H1 (cell line): ENCODE measurements at regions not wholly inside any gene's neighbourhood (a gene's known extent, or its start where the extent isn't known, plus 50 kb on each side); places are given as distances from the start of the nearest gene placed in this dataset.

Experiments
- CTCF ChIA-PET: fragments of 300-600 bp; sonication (Branson Sonifier 250); formaldehyde crosslinking; loops from one replicate; lab custom pipeline; 2021; ENCODE audit not compliant: partially characterized antibody; lab: Charles Lee
- POLR2A ChIA-PET: fragments of 300-600 bp; sonication (Branson Sonifier 250); formaldehyde crosslinking; loops from one replicate; lab custom pipeline; 2021; ENCODE audit warnings: inconsistent platforms; ENCODE audit not compliant: partially characterized antibody; lab: Charles Lee
- DNase-seq, 2 experiments: peaks; one replicate each; pipeline versions ENCODE4 v3.0.0 to v3.0.0-alpha.2; 2010 to 2022; ENCODE audit warnings: low spot score in 2 of 2, low read depth in 1 of 2, mixed read lengths in 1 of 2
- FAIRE-seq: peaks from 2 replicates; lab custom pipeline; 2011; peaks lifted over from hg19 to GRCh38; lab: Jason Lieb, UNC
- H2AFZ ChIP-seq: 2 replicates; pipeline ENCODE4 v1.8.1; 2012; ENCODE audit warnings: low read length, inconsistent platforms
- H2AK5ac ChIP-seq: 2 replicates; pipeline ENCODE4 v1.6.1; 2013; ENCODE audit warnings: low read depth, low read length
- H2BK120ac ChIP-seq: replicated peaks from 2 replicates; pipeline ENCODE3; 2013; ENCODE audit warnings: low read depth, low read length, inconsistent platforms
- H2BK12ac ChIP-seq: 2 replicates; pipeline ENCODE4 v1.6.1; 2013; ENCODE audit warnings: low read depth, low read length
- H2BK15ac ChIP-seq: 2 replicates; pipeline ENCODE4 v1.6.1; 2013; ENCODE audit warnings: low read length
- H2BK20ac ChIP-seq: 2 replicates; pipeline ENCODE4 v1.6.1; 2013; ENCODE audit warnings: low read length
- H2BK5ac ChIP-seq: 2 replicates; pipeline ENCODE4 v1.6.1; 2013; ENCODE audit warnings: low read depth, low read length
- H3K14ac ChIP-seq: 2 replicates; pipeline ENCODE4 v1.6.1; 2013; ENCODE audit warnings: inconsistent platforms; ENCODE audit not compliant: insufficient read length
- H3K18ac ChIP-seq: 2 replicates; pipeline ENCODE4 v1.6.1; 2013; ENCODE audit warnings: low read length; ENCODE audit errors: extremely low read depth
- H3K23ac ChIP-seq: 2 replicates; pipeline ENCODE4 v1.6.1; 2013; ENCODE audit warnings: inconsistent platforms; ENCODE audit not compliant: insufficient read length
- H3K23me2 ChIP-seq: 2 replicates; pipeline ENCODE4 v1.6.1; 2013; ENCODE audit warnings: low read depth, low read length
- H3K27ac ChIP-seq: 2 replicates; pipeline ENCODE4 v1.6.1; 2011; ENCODE audit warnings: low read depth, low read length, inconsistent platforms
- H3K27me3 ChIP-seq, 4 experiments: replicated peaks in 1 of 4; 1 replicate in 1 of 4; 2 replicates in 3 of 4; pipeline versions ENCODE4 v1.6.1 to v1.8.1; 2011 to 2013; ENCODE audit warnings: low read length in 3 of 4, mild to moderate bottlenecking in 3 of 4, inconsistent platforms in 2 of 4, mixed read lengths in 2 of 4, moderate library complexity in 1 of 4; ENCODE audit not compliant: control insufficient read depth in 3 of 4, insufficient read depth in 3 of 4; ENCODE audit errors: extremely low read depth in 1 of 4
- H3K36me3 ChIP-seq, 4 experiments: 2 replicates each; pipeline versions ENCODE4 v1.6.1 to v1.8.1; 2011 to 2013; ENCODE audit warnings: mild to moderate bottlenecking in 4 of 4, low read length in 3 of 4, moderate library complexity in 2 of 4, control low read depth in 1 of 4, inconsistent platforms in 1 of 4; ENCODE audit not compliant: insufficient read depth in 4 of 4, control insufficient read depth in 2 of 4
- H3K4ac ChIP-seq: replicated peaks from 2 replicates; pipeline ENCODE3; 2013; ENCODE audit warnings: low read length, low read depth, mixed read lengths, inconsistent platforms; ENCODE audit not compliant: insufficient read length
- H3K4me1 ChIP-seq, 4 experiments: replicated peaks in 1 of 4; 1 replicate in 1 of 4; 2 replicates in 3 of 4; pipeline versions ENCODE4 v1.6.1 to v1.8.1; 2011 to 2013; ENCODE audit warnings: low read length in 3 of 4, inconsistent platforms in 2 of 4, mixed read lengths in 1 of 4; ENCODE audit not compliant: insufficient read depth in 4 of 4, control insufficient read depth in 3 of 4
- H3K4me2 ChIP-seq, 2 experiments: 2 replicates each; pipeline versions ENCODE4 v1.6.1 to v1.8.1; 2011 to 2013; ENCODE audit warnings: low read depth in 2 of 2, low read length in 2 of 2, control low read depth in 1 of 2, inconsistent platforms in 1 of 2, mild to moderate bottlenecking in 1 of 2; ENCODE audit not compliant: insufficient read depth in 1 of 2
- H3K4me3 ChIP-seq, 4 experiments: fragments of 200-600, 300-600 bp in 1 of 4; sonication (generic), shearing (Covaris generic), sonication (Bioruptor Twin) in 1 of 4; 2 replicates each; pipeline versions ENCODE4 v1.5.1 to v1.8.1; 2011 to 2016; ENCODE audit warnings: low read length in 4 of 4, low read depth in 3 of 4, control low read depth in 2 of 4, inconsistent platforms in 2 of 4, mild to moderate bottlenecking in 2 of 4, mixed read lengths in 1 of 4, moderate library complexity in 1 of 4; ENCODE audit not compliant: insufficient read depth in 2 of 4; ENCODE audit errors: extremely low read depth in 1 of 4
- H3K56ac ChIP-seq: replicated peaks from 2 replicates; pipeline ENCODE3; 2013; ENCODE audit warnings: low read depth, mild to moderate bottlenecking, mixed read lengths, low read length, inconsistent platforms; ENCODE audit not compliant: insufficient read length
- H3K79me1 ChIP-seq: 2 replicates; pipeline ENCODE4 v1.6.1; 2013; ENCODE audit warnings: low read depth, low read length, control low read depth
- H3K79me2 ChIP-seq, 2 experiments: 2 replicates each; pipeline versions ENCODE4 v1.6.1 to v1.8.1; 2012 to 2013; ENCODE audit warnings: low read length in 2 of 2, mild to moderate bottlenecking in 2 of 2, inconsistent platforms in 1 of 2; ENCODE audit not compliant: insufficient read depth in 2 of 2, control insufficient read depth in 1 of 2
- H3K9ac ChIP-seq, 4 experiments: replicated peaks in 1 of 4; 1 replicate in 1 of 4; 2 replicates in 3 of 4; pipeline versions ENCODE4 v1.6.1 to v1.8.1; 2011 to 2013; ENCODE audit warnings: low read depth in 3 of 4, low read length in 3 of 4, control low read depth in 2 of 4, mild to moderate bottlenecking in 2 of 4, moderate library complexity in 2 of 4, inconsistent platforms in 1 of 4; ENCODE audit errors: extremely low read depth in 1 of 4
- H3K9me3 ChIP-seq, 2 experiments: 2 replicates each; pipeline versions ENCODE4 v1.6.1 to v1.8.1; 2012 to 2013; ENCODE audit warnings: mild to moderate bottlenecking in 2 of 2, moderate library complexity in 2 of 2, control low read depth in 1 of 2, inconsistent platforms in 1 of 2, low read depth in 1 of 2, low read length in 1 of 2, mixed read lengths in 1 of 2; ENCODE audit not compliant: insufficient read depth in 2 of 2
- H4K20me1 ChIP-seq, 2 experiments: replicated peaks in 1 of 2; 2 replicates each; pipeline versions ENCODE3 to v1.8.1; 2011 to 2013; ENCODE audit warnings: inconsistent platforms in 2 of 2, low read length in 2 of 2, mild to moderate bottlenecking in 1 of 2; ENCODE audit not compliant: insufficient read depth in 2 of 2, control insufficient read depth in 1 of 2
- H4K5ac ChIP-seq: 2 replicates; pipeline ENCODE4 v1.6.1; 2013; ENCODE audit warnings: low read length, low read depth, mixed read lengths, inconsistent platforms; ENCODE audit not compliant: insufficient read length
- H4K8ac ChIP-seq: 2 replicates; pipeline ENCODE4 v1.8.0; 2013; ENCODE audit warnings: mild to moderate bottlenecking, moderate library complexity, low read length, inconsistent platforms; ENCODE audit not compliant: insufficient read depth; ENCODE audit errors: extremely low read depth
- H4K91ac ChIP-seq: replicated peaks from 2 replicates; pipeline ENCODE3; 2013; ENCODE audit warnings: low read length, mixed read lengths, inconsistent platforms; ENCODE audit not compliant: insufficient read length
- ATF2 ChIP-seq: IDR thresholded peaks from 2 replicates; pipeline ENCODE4 v1.6.1; 2012; ENCODE audit warnings: low read length, inconsistent platforms
- BRCA1 ChIP-seq: IDR thresholded peaks from 2 replicates; pipeline ENCODE4 v1.6.1; 2012; ENCODE audit warnings: low read depth, low read length, improper control_type of control experiment
- CBX5 ChIP-seq: fragments of 300-800, 300-1000 bp; sonication (generic); IDR thresholded peaks from 2 replicates; pipeline ENCODE4 v1.7.1; 2016; ENCODE audit warnings: antibody characterized with exemption, low read length, low read depth
- CHD1 ChIP-seq: IDR thresholded peaks from 2 replicates; pipeline ENCODE4 v1.6.1; 2012; ENCODE audit warnings: low read depth, low read length, improper control_type of control experiment
- CTCF ChIP-seq, 3 experiments: IDR thresholded peaks; 1 replicate in 2 of 3; 2 replicates in 1 of 3; pipeline versions ENCODE4 v1.5.1 to v1.6.1; 2011; ENCODE audit warnings: low read length in 3 of 3, mild to moderate bottlenecking in 3 of 3, inconsistent platforms in 2 of 3, low read depth in 1 of 3, moderate library complexity in 1 of 3; ENCODE audit not compliant: insufficient read depth in 1 of 3; ENCODE audit errors: control extremely low read depth in 1 of 3
- NRF1 ChIP-seq: IDR thresholded peaks from 2 replicates; pipeline ENCODE4 v1.6.1; 2011; ENCODE audit warnings: mild to moderate bottlenecking, low read depth, low read length, improper control_type of control experiment
- POLR2A ChIP-seq, 2 experiments: IDR thresholded peaks; 1 replicate in 1 of 2; 2 replicates in 1 of 2; pipeline ENCODE4 v1.6.1; 2011; ENCODE audit warnings: low read depth in 2 of 2, low read length in 2 of 2, mild to moderate bottlenecking in 2 of 2; ENCODE audit errors: control extremely low read depth in 1 of 2
- POU5F1 ChIP-seq: IDR thresholded peaks from 2 replicates; pipeline ENCODE4 v1.6.1; 2011; ENCODE audit warnings: low read depth, mild to moderate bottlenecking, low read length, moderate library complexity
- RBBP5 ChIP-seq: IDR thresholded peaks from 2 replicates; pipeline ENCODE4 v1.7.1; 2012; ENCODE audit warnings: low read depth, mild to moderate bottlenecking, inconsistent platforms, low read length, moderate library complexity, borderline replicate concordance
- RFX5 ChIP-seq: IDR thresholded peaks from 2 replicates; pipeline ENCODE4 v1.6.1; 2011; ENCODE audit warnings: low read depth, low read length, improper control_type of control experiment, borderline replicate concordance
- SIN3A ChIP-seq, 2 experiments: IDR thresholded peaks in 1 of 2; conservative IDR thresholded peaks in 1 of 2; 2 replicates each; pipeline ENCODE4 v1.6.1; 2011 to 2012; ENCODE audit warnings: low read length in 2 of 2, improper control_type of control experiment in 1 of 2, low read depth in 1 of 2, mild to moderate bottlenecking in 1 of 2
- SRF ChIP-seq: IDR thresholded peaks from 2 replicates; pipeline ENCODE4 v1.6.1; 2011; ENCODE audit warnings: mild to moderate bottlenecking, low read depth, low read length, moderate library complexity

- Histone ChIP-seq H3K9ac (no peak overlapping the region), H2AFZ (no peak overlapping the region), H3K18ac (no peak overlapping the region), H3K27ac (no peak overlapping the region), H3K79me1 (no peaks in the 10 kb centered on the region), H4K91ac (no peak overlapping the region), H3K27me3 (no peaks in the 10 kb centered on the region), H2AK5ac (no peak overlapping the region), H3K14ac (no peak overlapping the region), H2BK12ac (no peak overlapping the region), H2BK5ac (no peak overlapping the region), H2BK15ac (no peak overlapping the region), H3K9me3 (peaks cover 10 to 17% of the 10 kb centered on the region in 2 experiments; a peak in 2 of 4 replicates), H4K8ac (no peak overlapping the region), H3K4me2 (no peak overlapping the region), H4K20me1 (no peaks in the 10 kb centered on the region), H3K4ac (no peak overlapping the region), H3K79me2 (no peaks in the 10 kb centered on the region), H3K4me1 (no peaks in the 10 kb centered on the region), H4K5ac (no peak overlapping the region), H3K56ac (no peak overlapping the region), H3K4me3 (no peak overlapping the region), H3K23ac (no peak overlapping the region), H3K36me3 (no peaks in the 10 kb centered on the region), H3K23me2 (no peaks in the 10 kb centered on the region), H2BK120ac (no peak overlapping the region), H2BK20ac (no peak overlapping the region)
- FAIRE-seq (no peak), DNase-seq (no peak)
- ChIA-PET POLR2A (no interaction called here), CTCF (no interaction called here)
- TF ChIP-seq SIN3A (conservative IDR thresholded peaks at IDR 0.05 in 1 of 2, IDR thresholded peaks at IDR 0.05 in 1 of 2; ENCODE audit: low read depth in 1 of 2, low read length in 2 of 2) (no peak), CBX5 (no peak), CHD1 (no peak), SRF (no peak), RFX5 (no peak), NRF1 (no peak), CTCF (IDR thresholded peaks at IDR 0.05; ENCODE audit: control extremely low read depth in 1 of 3, insufficient read depth in 1 of 3, low read depth in 1 of 3, low read length in 3 of 3) (no peak), RBBP5 (no peak), POU5F1 (no peak), POLR2A (IDR thresholded peaks at IDR 0.05; ENCODE audit: control extremely low read depth in 1 of 2, low read depth in 2 of 2, low read length in 2 of 2) (no peak), ATF2 (no peak), BRCA1 (no peak)
Measured at GRCh38 chr1:69171248-69171647, 396.5 kb upstream of the LRRC7 start.
